GM21528 (cell line): ENCODE measurements at regions not wholly inside any gene's neighbourhood (a gene's known extent, or its start where the extent isn't known, plus 50 kb on each side); places are given as distances from the start of the nearest gene placed in this dataset.

Experiments
- ATAC-seq: cut with Tn5 transposase; IDR thresholded peaks from one replicate; pipeline ENCODE4 v1.9.1; 2021; ENCODE audit warnings: mild to moderate bottlenecking, moderate library complexity; ENCODE audit not compliant: unreplicated experiment, low FRiP score

DNA sequence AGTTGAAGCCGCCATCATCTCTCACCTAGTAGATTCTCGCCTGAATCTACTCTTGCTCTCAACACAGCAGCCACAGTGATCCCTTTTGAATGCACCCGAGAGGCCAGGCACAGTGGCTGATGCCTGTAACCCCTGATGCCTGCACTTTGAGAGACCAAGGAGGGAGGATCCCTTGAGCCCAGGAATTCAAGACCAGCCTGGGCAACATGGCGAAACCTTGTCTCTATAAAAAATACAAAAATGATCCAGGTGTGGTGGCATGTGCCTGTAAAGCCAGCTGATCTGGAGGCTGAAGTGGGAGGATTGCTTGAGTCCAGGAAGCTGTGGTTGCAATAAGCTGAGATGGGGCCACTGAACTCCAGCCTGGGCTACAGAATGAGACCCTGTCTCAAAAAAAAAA, 60.3 kb upstream of the EML4 start:
- ATAC-seq, result no peak

DNA sequence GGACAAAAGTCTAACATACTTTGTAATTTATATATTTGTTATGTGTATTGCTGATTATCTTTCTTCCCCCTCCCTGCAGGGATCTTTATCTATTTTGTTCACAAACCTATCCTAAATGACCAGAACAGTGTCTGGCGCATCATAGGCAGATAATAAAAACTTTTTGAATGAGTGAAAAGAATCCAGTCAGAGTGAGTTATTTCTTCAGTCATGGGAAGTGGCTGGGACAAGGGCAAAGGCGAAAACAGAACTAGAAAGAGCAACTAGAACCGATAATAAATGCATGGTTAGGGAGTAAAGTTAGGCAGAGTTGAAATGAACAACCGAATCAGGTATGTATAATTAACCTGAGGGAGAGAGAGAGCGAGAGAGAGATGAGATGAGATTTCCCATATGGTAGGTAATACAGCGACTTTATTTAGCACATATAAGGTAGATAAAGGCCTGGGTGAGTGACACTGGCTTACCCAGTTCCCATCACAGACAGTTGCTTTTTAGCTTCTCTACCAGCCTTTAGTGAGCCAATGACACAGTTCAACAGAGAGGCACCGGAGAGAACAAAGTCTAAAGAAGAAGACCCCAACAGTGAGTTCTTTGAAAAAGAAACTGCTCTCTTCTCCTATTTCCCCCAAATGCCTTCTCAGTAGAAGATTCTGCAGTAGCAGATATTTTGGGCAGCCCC, 59.1 kb upstream of the EML4 start:
- ATAC-seq, result no peak

- ATAC-seq, result no peak
Measured at GRCh38 chr2:42110641-42111322, 58.4 kb upstream of the EML4 start.

- ATAC-seq, result no peak
Measured at GRCh38 chr2:42112418-42112817, 56.7 kb upstream of the EML4 start.

- no peak for ATAC-seq
Measured at GRCh38 chr2:42113452-42113851, 55.7 kb upstream of the EML4 start.

DNA sequence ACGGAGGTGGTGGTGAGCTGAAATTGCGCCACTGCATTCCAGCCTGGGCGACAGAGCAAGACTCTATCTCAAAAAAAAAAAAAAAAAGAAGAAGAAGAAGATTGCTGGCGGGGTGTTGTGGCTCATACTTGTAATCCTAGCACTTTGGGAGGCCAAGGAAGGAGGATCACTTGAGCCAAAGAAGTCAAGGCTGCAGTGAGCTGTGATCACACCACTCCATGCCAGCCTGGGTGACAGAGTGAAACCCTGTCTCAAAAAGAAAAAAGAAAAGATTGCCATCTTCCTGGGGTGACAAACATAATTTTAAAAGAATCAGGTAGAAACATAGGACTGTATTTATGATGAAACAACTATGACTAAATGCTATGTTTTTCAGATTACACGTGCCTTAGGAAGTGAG, 55.1 kb upstream of the EML4 start:
- no peak for ATAC-seq

DNA sequence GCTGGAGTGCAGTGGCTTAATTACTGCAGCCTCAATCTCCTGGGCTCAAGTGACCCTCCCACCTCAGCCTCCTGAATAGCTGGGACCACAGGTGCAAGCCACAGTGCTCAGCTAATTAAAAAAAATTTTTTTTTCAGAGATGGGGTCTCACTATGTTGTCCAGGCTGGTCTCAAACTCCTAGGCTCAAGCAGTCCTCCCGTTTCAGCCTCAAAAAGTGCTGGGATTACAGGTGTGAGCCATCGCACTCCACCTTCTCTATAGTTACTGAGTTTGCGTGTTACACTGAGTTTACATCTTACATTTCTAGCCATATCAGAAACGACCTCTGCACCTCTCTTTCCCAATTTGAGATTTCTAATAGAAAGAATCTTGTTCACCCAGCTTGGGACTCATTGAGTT, 53.6 kb upstream of the EML4 start:
- no peak for ATAC-seq

DNA sequence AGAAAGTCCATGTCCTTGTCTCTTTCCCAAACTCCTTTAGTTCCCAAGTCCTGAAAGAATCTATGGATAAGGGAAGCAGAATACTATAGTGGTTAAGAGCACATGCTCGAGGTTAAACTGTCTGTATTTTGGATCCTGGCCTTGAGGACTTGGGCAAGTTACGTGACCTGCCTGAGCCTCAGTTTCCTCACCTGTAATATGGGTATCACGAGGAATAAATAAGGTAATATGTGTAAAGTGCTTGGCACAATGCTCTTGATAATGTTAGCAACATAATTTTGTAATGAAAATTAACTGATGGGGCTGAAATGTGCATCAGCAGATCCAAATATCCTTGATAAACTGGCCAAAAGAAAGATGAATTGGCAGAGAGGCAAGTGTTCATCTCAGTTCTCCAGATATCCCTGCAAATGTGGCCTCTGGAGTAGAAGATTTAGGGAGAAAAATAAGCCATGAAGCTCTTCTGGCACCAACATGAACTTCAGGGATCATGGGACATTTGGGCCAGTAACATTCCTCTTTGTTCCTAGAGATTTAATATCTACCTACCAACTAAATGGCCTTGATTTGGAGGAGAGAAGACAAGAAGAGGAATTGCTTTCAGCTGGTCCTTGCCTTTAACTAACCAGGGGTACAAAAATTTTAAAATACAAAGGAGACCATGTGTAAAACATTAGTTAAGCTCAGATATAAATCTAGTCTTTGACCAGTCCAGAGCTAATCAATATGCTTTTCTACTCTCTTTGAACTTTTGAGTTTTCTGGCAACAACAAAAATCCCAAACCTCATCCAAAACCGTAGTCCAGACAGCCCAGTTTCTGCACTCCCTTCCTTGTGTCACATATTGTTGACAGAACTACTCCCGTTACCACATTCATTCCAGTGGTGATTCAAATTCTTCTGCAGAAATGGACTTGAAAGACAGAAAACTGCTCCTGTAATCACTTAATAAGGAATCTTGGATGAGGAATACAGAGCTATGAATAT, 52.7 kb upstream of the EML4 start:
- ATAC-seq, result no peak

GRCh38 chr2:42117182-42117579, 52.0 kb upstream of the EML4 start:
- no peak for ATAC-seq

- ATAC-seq, result peak; percentile 93
Measured at GRCh38 chr2:42117923-42118753, 51.0 kb upstream of the EML4 start.

DNA sequence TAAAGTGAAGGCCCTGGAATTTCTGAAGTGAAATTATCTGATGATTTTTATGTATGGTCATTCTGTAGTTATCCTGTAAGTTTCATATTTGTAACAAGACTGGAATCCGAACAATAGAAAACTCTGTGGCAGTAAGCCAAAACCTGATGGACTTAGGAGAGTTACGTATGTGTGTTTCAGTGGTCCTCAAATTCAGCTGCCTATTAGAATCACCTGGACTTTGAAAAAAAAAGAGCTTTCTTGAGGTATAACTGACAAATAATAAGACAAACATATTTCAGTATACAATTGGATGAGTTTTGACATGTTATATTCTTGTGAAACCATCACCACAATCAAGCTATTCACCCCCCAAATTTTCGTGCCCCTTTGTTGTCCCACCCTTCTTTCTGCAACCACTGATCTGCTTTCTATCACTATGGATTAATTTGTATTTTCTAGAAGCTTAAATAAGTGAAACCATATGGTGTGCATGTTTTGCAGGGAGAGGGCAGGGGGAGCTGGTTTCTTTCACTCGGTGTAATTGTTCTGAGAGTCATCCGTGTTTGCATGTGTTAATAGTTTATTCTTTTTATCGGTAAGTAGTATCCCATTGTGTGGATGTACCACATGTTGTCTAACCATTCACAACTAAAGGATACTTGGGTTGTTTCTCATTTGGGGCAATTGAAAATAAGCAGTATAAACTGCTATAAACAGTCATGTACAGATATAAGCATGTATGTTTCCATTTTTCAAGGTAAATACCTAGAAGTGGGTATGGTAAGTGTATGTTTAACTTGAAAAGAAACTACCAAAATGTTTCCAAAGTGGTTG, 50.2 kb upstream of the EML4 start:
- no peak for ATAC-seq
